Fibroblast of the conjunctiva (primary cell): ENCODE measurements at regions not wholly inside any gene's neighbourhood (a gene's known extent, or its start where the extent isn't known, plus 50 kb on each side); places are given as distances from the start of the nearest gene placed in this dataset.
A peak's percentile ranks its signal among the peaks of the same experiment; 100 is the strongest.

Experiments
- DNase-seq: peaks from one replicate; pipeline ENCODE4 v3.0.0-alpha.2; 2010; ENCODE audit warnings: low read depth

- DNase-seq, result no peak
These were observed 134.5 kb downstream of the BAMBI start for GRCh38 chr10:28811639-28812349.

GRCh38 chr10:28812384-28813372 lies 135.4 kb downstream of the BAMBI start:
- no peak for DNase-seq

GRCh38 chr10:28815681-28816080 lies 138.4 kb downstream of the BAMBI start:
- no peak for DNase-seq

GRCh38 chr10:28822719-28823464 lies 145.6 kb downstream of the BAMBI start:
- DNase-seq, result no peak

GRCh38 chr10:28823501-28824075 lies 146.3 kb downstream of the BAMBI start:
- no peak for DNase-seq

- no peak for DNase-seq
These were observed 156.0 kb downstream of the BAMBI start for GRCh38 chr10:28833313-28833712.

GRCh38 chr10:28836435-28836743 lies 159.1 kb downstream of the BAMBI start:
- no peak for DNase-seq

- no peak for DNase-seq
These were observed 160.5 kb downstream of the BAMBI start for GRCh38 chr10:28837613-28838390.

GRCh38 chr10:28838908-28839307 lies 161.6 kb downstream of the BAMBI start:
- DNase-seq, result no peak

- no peak for DNase-seq
These were observed 162.3 kb downstream of the BAMBI start for GRCh38 chr10:28839600-28840007.

- DNase-seq, result no peak
These were observed 162.9 kb downstream of the BAMBI start for GRCh38 chr10:28840202-28840601.

- no peak for DNase-seq
These were observed 163.7 kb downstream of the BAMBI start for GRCh38 chr10:28840971-28841370.

GRCh38 chr10:28841625-28842024 lies 164.3 kb downstream of the BAMBI start:
- no peak for DNase-seq

- peak; percentile 28 for DNase-seq
These were observed 165.0 kb downstream of the BAMBI start for GRCh38 chr10:28842321-28842720.

- no peak for DNase-seq
These were observed 167.8 kb downstream of the BAMBI start for GRCh38 chr10:28845009-28845682.

GRCh38 chr10:28849309-28849708 lies 172.0 kb downstream of the BAMBI start:
- DNase-seq, result no peak

- no peak for DNase-seq
These were observed 172.5 kb downstream of the BAMBI start for GRCh38 chr10:28849821-28850220.

- no peak for DNase-seq
These were observed 173.5 kb downstream of the BAMBI start for GRCh38 chr10:28850784-28851183.

GRCh38 chr10:28853195-28853594 lies 175.9 kb downstream of the BAMBI start:
- no peak for DNase-seq

- DNase-seq, result no peak
These were observed 179.8 kb downstream of the BAMBI start for GRCh38 chr10:28857164-28857563.

GRCh38 chr10:28858646-28859045 lies 181.3 kb downstream of the BAMBI start:
- no peak for DNase-seq
